Heart left ventricle (tissue), 16 donors: ENCODE measurements at regions not wholly inside any gene's neighbourhood (a gene's known extent, or its start where the extent isn't known, plus 50 kb on each side); places are given as distances from the start of the nearest gene placed in this dataset.

ENCODE experiments used
- ATAC-seq, 4 donors: fragments of 200-7000 bp; cut with Tn5 transposase; one replicate each; pipeline ENCODE4 v1.9.1; 2020 to 2022; ENCODE audit warnings: moderate library complexity in 4 of 4, mild to moderate bottlenecking in 3 of 4, moderate number of reproducible peaks in 1 of 4
- DNase-seq, 5 donors: peaks; one replicate each; pipeline ENCODE4 v3.0.0-alpha.2; 2020
- H3K27ac ChIP-seq, 12 donors: fragments of 200-600 bp; sonication (generic) in 4 of 12; one replicate each; pipeline versions ENCODE4 v1.5.0 to v1.8.0; 2016 to 2022; ENCODE audit warnings: mild to moderate bottlenecking in 2 of 12
- H3K27me3 ChIP-seq, 9 donors: fragments of 200-600 bp; sonication (generic) in 2 of 9; one replicate each; pipeline versions ENCODE4 v1.5.1 to v1.8.0; 2016 to 2022; ENCODE audit warnings: mild to moderate bottlenecking in 3 of 9
- H3K36me3 ChIP-seq, 9 donors: fragments of 200-600 bp; sonication (generic) in 2 of 9; one replicate each; pipeline versions ENCODE4 v1.5.0 to v1.8.0; 2018 to 2022; ENCODE audit warnings: mild to moderate bottlenecking in 2 of 9
- H3K4me1 ChIP-seq, 12 donors: fragments of 200-600 bp; sonication (generic) in 4 of 12; one replicate each; pipeline versions ENCODE4 v1.5.0 to v1.8.0; 2016 to 2022; ENCODE audit warnings: mild to moderate bottlenecking in 3 of 12
- H3K4me3 ChIP-seq, 12 donors: fragments of 200-600 bp; sonication (generic) in 4 of 12; one replicate each; pipeline versions ENCODE4 v1.5.0 to v1.8.0; 2017 to 2022; ENCODE audit warnings: mild to moderate bottlenecking in 9 of 12, moderate library complexity in 4 of 12
- H3K9me3 ChIP-seq, 12 donors: fragments of 200-600 bp; sonication (generic) in 4 of 12; one replicate each; pipeline versions ENCODE4 v1.5.0 to v1.8.0; 2016 to 2022; ENCODE audit warnings: mild to moderate bottlenecking in 1 of 12
- CTCF ChIP-seq, 12 donors: fragments of 200-600 bp; sonication (generic) in 4 of 12; IDR thresholded peaks; one replicate each; pipeline versions ENCODE4 v1.5.0 to v1.8.0; 2018 to 2022; ENCODE audit warnings: antibody characterized with exemption in 12 of 12, mild to moderate bottlenecking in 5 of 12
- POLR2A ChIP-seq, 2 donors: fragments of 450-650 bp; IDR thresholded peaks; one replicate each; pipeline ENCODE4 v1.6.1; 2017; ENCODE audit warnings: antibody characterized with exemption in 2 of 2, mild to moderate bottlenecking in 2 of 2, moderate library complexity in 2 of 2
- WGBS, 4 donors: extraction: QIAGEN DNeasy Blood & Tissue Kit in 2 of 4; methylation state at CpG; one replicate each; pipeline versions ENCODE4 v1.1.5 to v1.1.7; 2013 to 2018; 5-methylcytosine and 5-hydroxymethylcytosine counted together
- intact Hi-C, 10 donors: fragments of 100-400 bp; cut with DNase I; formaldehyde crosslinking; loops; one replicate each; pipeline versions ENCODE4 v1.11.1 to v1.14.2; 2022
- donor health status: ischemic (EF 13 %, LVEDD 7.1; RV severe dilation, severe dysfunction).
- donor health status: healthy with polysubstance abuse.
- donor health status: DM: no; HTN: yes; CAD: no.
- donor health status: DM: no; HTN: no; CAD: no.
- donor health status: ischemic (EF 25% LVEDD 6.9; RV normal size, moderate dysfunction).
- donor health status: ischemic (EF 25% LVEDD 5.7; RV mildly dilated, moderate dysfunction).
- donor health status: healthy.
- donor health status: DM: yes; HTN: yes; CAD: no.
- donor health status: ischemic (EF 35%, LVEDD 5.7; RV mildly dilated, moderate dysfunction).
- donor health status: nonischemic (EF 11% LVEDD 7.7; RV severe dilation, severe dysfunction).
- donor health status: DM: yes; HTN: yes; CAD: no.
- donor health status: PGD.
- donor health status: ischemic (EF 29% LVEDD 5.4; RV normal size, mild dysfunction).
- donor health status: nonischemic (EF 23%, LVEDD 6.1; RV moderate dilation, normal function).

GRCh38 chr10:120077707-120078492, 185.4 kb downstream of the SEC23IP start:
- intact Hi-C loops = no loop called here
- Histone ChIP-seq H3K4me1 (no peaks in the 10 kb centered on the region), H3K27ac (no peak overlapping the region), H3K9me3 (peaks cover 0 to 6% (median 0%) of the 10 kb centered on the region in 12 donors), H3K36me3 (no peaks in the 10 kb centered on the region), H3K4me3 (no peak overlapping the region), H3K27me3 (peaks cover 0 to 12% (median 0%) of the 10 kb centered on the region in 9 donors)
- 48 to 63% (median 56%) methylated on average over 14 of the region's 14 CpGs for WGBS, 4 donors
- ATAC-seq (no peak), DNase-seq (no peak)
- TF ChIP-seq CTCF (IDR thresholded peaks at IDR 0.05) = no peak
- TF ChIP-seq POLR2A (IDR thresholded peaks at IDR 0.05) = no peak

- WGBS, 4 donors = 29 to 57% (median 50%) methylated on average over 5 of the region's 5 CpGs
- H3K27me3 ChIP-seq = peaks cover 0 to 6% (median 0%) of the 10 kb centered on the region in 9 donors
- intact Hi-C loops = no loop called here
Observed at GRCh38 chr10:120085096-120085796, 192.7 kb downstream of the SEC23IP start.

DNA sequence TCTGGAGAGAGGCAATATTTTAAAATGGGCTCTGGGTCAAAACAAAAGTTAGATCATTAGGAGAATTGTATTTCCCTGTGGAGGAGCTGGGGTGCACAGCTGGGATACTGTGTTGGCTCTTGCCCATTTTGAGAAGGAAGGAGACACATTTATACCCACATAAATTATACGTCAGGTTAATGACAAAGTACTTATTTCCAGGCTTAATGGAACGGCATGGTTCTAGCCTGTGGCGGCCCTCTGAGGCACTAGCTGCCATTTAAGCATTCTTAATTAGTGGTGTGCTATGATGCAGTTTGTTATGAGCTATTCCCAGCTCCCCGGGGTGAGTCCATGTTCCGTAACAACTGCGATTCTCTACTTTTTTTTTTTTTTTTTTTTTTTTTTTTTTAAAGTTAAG, 193.5 kb downstream of the SEC23IP start:
- Histone ChIP-seq H3K27ac (no peak overlapping the region), H3K36me3 (no peaks in the 10 kb centered on the region), H3K4me1 (no peaks in the 10 kb centered on the region), H3K9me3 (no peaks in the 10 kb centered on the region), H3K27me3 (peaks cover 0 to 6% (median 0%) of the 10 kb centered on the region in 9 donors), H3K4me3 (no peak overlapping the region)
- intact Hi-C loops = no loop called here
- no peak for TF ChIP-seq CTCF (IDR thresholded peaks at IDR 0.05)
- TF ChIP-seq POLR2A (IDR thresholded peaks at IDR 0.05) = no peak
- WGBS, 4 donors = 83 to 94% (median 90%) methylated on average over 6 of the region's 6 CpGs
- no peak for ATAC-seq
- no peak for DNase-seq

More at GRCh38 chr10:120085096-120085796, 192.7 kb downstream of the SEC23IP start:
- no peak for TF ChIP-seq CTCF (IDR thresholded peaks at IDR 0.05)
- no peak for TF ChIP-seq POLR2A (IDR thresholded peaks at IDR 0.05)
- no peak for DNase-seq
- Histone ChIP-seq H3K4me3 (no peak overlapping the region), H3K9me3 (no peaks in the 10 kb centered on the region), H3K36me3 (no peaks in the 10 kb centered on the region), H3K27ac (no peak overlapping the region), H3K4me1 (no peaks in the 10 kb centered on the region)
- no peak for ATAC-seq

DNA sequence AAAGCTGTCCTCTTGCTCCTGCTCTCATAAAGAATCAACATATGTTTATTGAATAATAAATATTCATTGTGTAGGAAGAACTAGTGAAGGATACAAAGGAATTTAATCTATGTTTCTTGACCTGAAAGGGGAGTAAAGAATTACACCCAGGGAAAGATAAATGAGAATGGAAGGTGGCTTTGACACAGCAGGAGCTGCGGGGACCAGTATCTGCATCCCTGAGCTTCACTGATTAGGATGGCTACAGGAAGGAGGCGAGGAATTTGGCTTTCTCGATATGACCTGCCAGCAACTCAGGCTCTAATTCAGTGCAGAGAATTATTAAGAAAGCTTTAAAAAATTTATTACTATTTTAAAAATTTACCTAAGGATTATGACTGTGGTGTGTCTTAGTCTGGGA, 194.6 kb downstream of the SEC23IP start:
- no peak overlapping the region for H3K4me3 ChIP-seq
- intact Hi-C loops = no loop called here
- no peaks in the 10 kb centered on the region for H3K9me3 ChIP-seq
- no peak overlapping the region for H3K27ac ChIP-seq
- H3K4me1 ChIP-seq = no peaks in the 10 kb centered on the region
- H3K27me3 ChIP-seq = peaks cover 0 to 6% (median 0%) of the 10 kb centered on the region in 9 donors
- DNase-seq = no peak
- no peaks in the 10 kb centered on the region for H3K36me3 ChIP-seq
- TF ChIP-seq POLR2A (IDR thresholded peaks at IDR 0.05) (no peak), CTCF (IDR thresholded peaks at IDR 0.05) (no peak)
- WGBS, 4 donors = 16 to 24% (median 20%) methylated on average over 3 of the region's 3 CpGs
- ATAC-seq = no peak
